Neural cell (in vitro differentiated cells): ENCODE measurements at regions not wholly inside any gene's neighbourhood (a gene's known extent, or its start where the extent isn't known, plus 50 kb on each side); places are given as distances from the start of the nearest gene placed in this dataset.

Experiments used
- H2AFZ ChIP-seq: fragments of 200-600, 300-800 bp; sonication (generic), shearing (Covaris generic); 2 replicates; pipeline ENCODE4 v1.6.0; 2014; ENCODE audit warnings: low read depth, mild to moderate bottlenecking, antibody characterized with exemption, low read length, moderate library complexity
- H3F3A ChIP-seq: fragments of 200-600 bp; shearing (Covaris generic); 2 replicates; pipeline ENCODE4 v1.6.1; 2016; ENCODE audit warnings: mild to moderate bottlenecking, moderate library complexity, mixed read lengths, antibody characterized with exemption, low read length; ENCODE audit not compliant: insufficient read depth, poor library complexity, severe bottlenecking
- H3K27ac ChIP-seq: fragments of 200-600, 300-800 bp; sonication (generic), shearing (Covaris generic); 2 replicates; pipeline ENCODE4 v1.5.1; 2014; ENCODE audit warnings: mild to moderate bottlenecking, low read length, moderate library complexity
- H3K27me3 ChIP-seq: fragments of 300-800, 200-600 bp; sonication (generic), shearing (Covaris generic); 2 replicates; pipeline ENCODE4 v1.6.0; 2014; ENCODE audit warnings: mild to moderate bottlenecking, low read depth, low read length, moderate library complexity; ENCODE audit not compliant: insufficient read depth
- H3K36me3 ChIP-seq: fragments of 300-800, 200-600 bp; sonication (generic), shearing (Covaris generic); 2 replicates; pipeline ENCODE4 v1.5.1; 2014; ENCODE audit warnings: mild to moderate bottlenecking, antibody characterized with exemption, low read length, moderate library complexity; ENCODE audit not compliant: insufficient read depth
- H3K4me2 ChIP-seq: fragments of 300-800, 200-600 bp; sonication (generic), shearing (Covaris generic); 2 replicates; pipeline ENCODE4 v1.6.0; 2014; ENCODE audit warnings: mild to moderate bottlenecking, low read length
- H3K4me3 ChIP-seq: fragments of 300-800, 200-600 bp; sonication (generic), shearing (Covaris generic); 2 replicates; pipeline ENCODE4 v1.5.1; 2014; ENCODE audit warnings: mild to moderate bottlenecking, low read length, moderate library complexity
- H3K79me2 ChIP-seq: fragments of 200-600 bp; shearing (Covaris generic); replicated peaks from 2 replicates; pipeline ENCODE4 v1.6.0; 2014; ENCODE audit warnings: mild to moderate bottlenecking, low read length, moderate library complexity; ENCODE audit not compliant: insufficient read depth
- H3K9ac ChIP-seq: fragments of 300-800, 200-600 bp; sonication (generic), shearing (Covaris generic); 2 replicates; pipeline ENCODE4 v1.6.1; 2016; ENCODE audit warnings: mild to moderate bottlenecking, low read length, mixed read lengths
- H3K9me2 ChIP-seq: fragments of 200-600 bp; shearing (Covaris generic); 2 replicates; pipeline ENCODE4 v1.6.1; 2016; ENCODE audit warnings: mild to moderate bottlenecking, low read length, mixed read lengths; ENCODE audit not compliant: insufficient read depth
- H3K9me3 ChIP-seq: fragments of 200-600, 300-800 bp; sonication (generic), shearing (Covaris generic); 2 replicates; pipeline ENCODE4 v1.6.1; 2016; ENCODE audit warnings: mild to moderate bottlenecking, mixed run types, low read length, moderate library complexity, mixed read lengths
- H4K20me1 ChIP-seq: fragments of 200-600 bp; shearing (Covaris generic); 2 replicates; pipeline ENCODE4 v1.6.1; 2016; ENCODE audit warnings: mild to moderate bottlenecking, mixed run types; ENCODE audit not compliant: insufficient read depth
- EP300 ChIP-seq: fragments of 450-650 bp; conservative IDR thresholded peaks from 2 replicates; pipeline ENCODE4 v1.6.1; 2014; ENCODE audit warnings: antibody characterized with exemption, mild to moderate bottlenecking, moderate library complexity; ENCODE audit not compliant: poor library complexity, severe bottlenecking
- EZH2 ChIP-seq: fragments of 200-600, 300-800 bp; shearing (Covaris generic), sonication (generic); IDR thresholded peaks from 2 replicates; pipeline ENCODE4 v1.6.1; 2014; ENCODE audit warnings: antibody characterized with exemption, low read length, borderline replicate concordance, mild to moderate bottlenecking; ENCODE audit not compliant: insufficient read depth, poor library complexity, severe bottlenecking
- MXI1 ChIP-seq: fragments of 450-650 bp; conservative IDR thresholded peaks from 2 replicates; pipeline ENCODE4 v1.6.1; 2014; ENCODE audit warnings: antibody characterized with exemption, mild to moderate bottlenecking; ENCODE audit not compliant: poor library complexity, severe bottlenecking
- RAD21 ChIP-seq: fragments of 450-650 bp; conservative IDR thresholded peaks from 2 replicates; pipeline ENCODE4 v1.6.1; 2014; ENCODE audit warnings: antibody characterized with exemption, mild to moderate bottlenecking, moderate library complexity
- SMC3 ChIP-seq: fragments of 450-650 bp; conservative IDR thresholded peaks from 2 replicates; pipeline ENCODE4 v1.6.1; 2014; ENCODE audit warnings: antibody characterized with exemption, mild to moderate bottlenecking, moderate library complexity; ENCODE audit not compliant: poor library complexity
- TAF1 ChIP-seq: IDR thresholded peaks from 2 replicates; pipeline ENCODE4 v1.6.1; 2012; ENCODE audit warnings: low read depth
- TF ChIP-seq, protein P1 (sequence below): fragments of 450-650 bp; IDR thresholded peaks from 2 replicates; pipeline ENCODE4 v1.5.1; 2014; ENCODE audit warnings: antibody characterized with exemption, mild to moderate bottlenecking, moderate library complexity; ENCODE audit not compliant: poor library complexity, severe bottlenecking
- TF ChIP-seq, protein P2 (sequence below): IDR thresholded peaks from 2 replicates; pipeline ENCODE4 v1.6.1; 2012; ENCODE audit warnings: borderline replicate concordance

DNA sequence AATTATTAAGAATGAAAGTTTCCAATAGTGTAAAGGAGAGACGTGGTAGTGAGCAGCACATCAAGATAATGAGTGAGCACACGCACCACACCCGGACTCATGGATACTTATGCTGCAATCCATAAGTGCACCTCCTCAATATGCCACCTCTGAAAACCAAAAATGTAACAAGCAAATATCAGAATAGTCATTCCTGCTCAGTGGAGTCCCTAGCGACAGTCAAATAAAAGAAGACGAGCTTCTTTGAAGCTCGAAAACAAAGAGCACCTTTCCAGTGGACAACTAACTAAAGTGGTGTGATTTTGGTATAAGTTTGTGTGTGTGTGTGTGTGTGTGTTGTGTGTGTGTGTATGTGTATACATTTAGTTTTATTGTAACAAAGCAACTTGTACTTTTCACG, 241.3 kb downstream of the DEPDC1B start:
- Histone ChIP-seq H3K9me2 (no peaks in the 10 kb centered on the region), H4K20me1 (no peaks in the 10 kb centered on the region)
- TF ChIP-seq EZH2 (no peak), SMC3 (no peak), RAD21 (no peak)
- TF ChIP-seq, protein P1, sequence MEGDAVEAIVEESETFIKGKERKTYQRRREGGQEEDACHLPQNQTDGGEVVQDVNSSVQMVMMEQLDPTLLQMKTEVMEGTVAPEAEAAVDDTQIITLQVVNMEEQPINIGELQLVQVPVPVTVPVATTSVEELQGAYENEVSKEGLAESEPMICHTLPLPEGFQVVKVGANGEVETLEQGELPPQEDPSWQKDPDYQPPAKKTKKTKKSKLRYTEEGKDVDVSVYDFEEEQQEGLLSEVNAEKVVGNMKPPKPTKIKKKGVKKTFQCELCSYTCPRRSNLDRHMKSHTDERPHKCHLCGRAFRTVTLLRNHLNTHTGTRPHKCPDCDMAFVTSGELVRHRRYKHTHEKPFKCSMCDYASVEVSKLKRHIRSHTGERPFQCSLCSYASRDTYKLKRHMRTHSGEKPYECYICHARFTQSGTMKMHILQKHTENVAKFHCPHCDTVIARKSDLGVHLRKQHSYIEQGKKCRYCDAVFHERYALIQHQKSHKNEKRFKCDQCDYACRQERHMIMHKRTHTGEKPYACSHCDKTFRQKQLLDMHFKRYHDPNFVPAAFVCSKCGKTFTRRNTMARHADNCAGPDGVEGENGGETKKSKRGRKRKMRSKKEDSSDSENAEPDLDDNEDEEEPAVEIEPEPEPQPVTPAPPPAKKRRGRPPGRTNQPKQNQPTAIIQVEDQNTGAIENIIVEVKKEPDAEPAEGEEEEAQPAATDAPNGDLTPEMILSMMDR: no peak

DNA sequence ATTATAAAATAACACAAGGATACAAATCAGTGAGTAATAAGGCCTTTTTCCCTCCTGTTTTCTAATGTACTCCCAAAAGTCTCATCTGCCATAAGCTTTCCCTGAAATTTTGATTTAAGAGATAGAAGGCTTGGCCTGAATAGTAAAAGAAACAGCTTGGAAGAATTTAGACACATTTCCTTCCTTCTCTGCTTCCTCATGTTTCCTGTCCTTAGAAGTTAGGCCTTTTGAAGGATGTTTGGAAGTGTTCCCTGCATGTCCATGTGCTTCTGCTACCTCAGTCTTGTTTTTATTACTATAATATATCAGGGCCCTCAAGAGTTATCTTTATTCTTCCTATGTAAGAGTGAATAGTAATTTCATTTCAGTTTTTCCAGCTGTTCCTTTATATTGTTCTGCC, 242.7 kb downstream of the DEPDC1B start:
- H3K27me3 ChIP-seq: no peaks in the 10 kb centered on the region
- H3K4me3 ChIP-seq: no peak overlapping the region
- H3K36me3 ChIP-seq: no peaks in the 10 kb centered on the region
- H3K79me2 ChIP-seq: no peaks in the 10 kb centered on the region
- H3K4me2 ChIP-seq: no peak overlapping the region
- TF ChIP-seq, protein P2, sequence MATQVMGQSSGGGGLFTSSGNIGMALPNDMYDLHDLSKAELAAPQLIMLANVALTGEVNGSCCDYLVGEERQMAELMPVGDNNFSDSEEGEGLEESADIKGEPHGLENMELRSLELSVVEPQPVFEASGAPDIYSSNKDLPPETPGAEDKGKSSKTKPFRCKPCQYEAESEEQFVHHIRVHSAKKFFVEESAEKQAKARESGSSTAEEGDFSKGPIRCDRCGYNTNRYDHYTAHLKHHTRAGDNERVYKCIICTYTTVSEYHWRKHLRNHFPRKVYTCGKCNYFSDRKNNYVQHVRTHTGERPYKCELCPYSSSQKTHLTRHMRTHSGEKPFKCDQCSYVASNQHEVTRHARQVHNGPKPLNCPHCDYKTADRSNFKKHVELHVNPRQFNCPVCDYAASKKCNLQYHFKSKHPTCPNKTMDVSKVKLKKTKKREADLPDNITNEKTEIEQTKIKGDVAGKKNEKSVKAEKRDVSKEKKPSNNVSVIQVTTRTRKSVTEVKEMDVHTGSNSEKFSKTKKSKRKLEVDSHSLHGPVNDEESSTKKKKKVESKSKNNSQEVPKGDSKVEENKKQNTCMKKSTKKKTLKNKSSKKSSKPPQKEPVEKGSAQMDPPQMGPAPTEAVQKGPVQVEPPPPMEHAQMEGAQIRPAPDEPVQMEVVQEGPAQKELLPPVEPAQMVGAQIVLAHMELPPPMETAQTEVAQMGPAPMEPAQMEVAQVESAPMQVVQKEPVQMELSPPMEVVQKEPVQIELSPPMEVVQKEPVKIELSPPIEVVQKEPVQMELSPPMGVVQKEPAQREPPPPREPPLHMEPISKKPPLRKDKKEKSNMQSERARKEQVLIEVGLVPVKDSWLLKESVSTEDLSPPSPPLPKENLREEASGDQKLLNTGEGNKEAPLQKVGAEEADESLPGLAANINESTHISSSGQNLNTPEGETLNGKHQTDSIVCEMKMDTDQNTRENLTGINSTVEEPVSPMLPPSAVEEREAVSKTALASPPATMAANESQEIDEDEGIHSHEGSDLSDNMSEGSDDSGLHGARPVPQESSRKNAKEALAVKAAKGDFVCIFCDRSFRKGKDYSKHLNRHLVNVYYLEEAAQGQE: no peak
- TF ChIP-seq, protein P1: no peak
- TF ChIP-seq TAF1 (no peak), EZH2 (no peak), EP300 (no peak), MXI1 (no peak), SMC3 (no peak)
- H2AFZ ChIP-seq: no peak overlapping the region
- H3K9ac ChIP-seq: no peak overlapping the region
- no peaks in the 10 kb centered on the region for H3K9me3 ChIP-seq
- no peak overlapping the region for H3K27ac ChIP-seq
- H3K9me2 ChIP-seq: no peaks in the 10 kb centered on the region
- no peaks in the 10 kb centered on the region for H4K20me1 ChIP-seq
- H3F3A ChIP-seq: no peaks in the 10 kb centered on the region

More for the DNA sequence above, 241.3 kb downstream of the DEPDC1B start:
- no peak overlapping the region for H2AFZ ChIP-seq
- no peak overlapping the region for H3K4me2 ChIP-seq
- H3K27ac ChIP-seq: no peak overlapping the region
- H3K27me3 ChIP-seq: no peaks in the 10 kb centered on the region
- H3K9ac ChIP-seq: no peak overlapping the region
- no peaks in the 10 kb centered on the region for H3F3A ChIP-seq
- H3K9me3 ChIP-seq: no peaks in the 10 kb centered on the region
- H3K79me2 ChIP-seq: no peaks in the 10 kb centered on the region
- no peaks in the 10 kb centered on the region for H3K36me3 ChIP-seq
- H3K4me3 ChIP-seq: no peak overlapping the region
